MM.1S (cell line): ENCODE measurements at regions not wholly inside any gene's neighbourhood (a gene's known extent, or its start where the extent isn't known, plus 50 kb on each side); places are given as distances from the start of the nearest gene placed in this dataset.

ENCODE experiments used
- EZH2 ChIP-seq: fragments of 300-600 bp; sonication (generic); optimal IDR thresholded peaks from 2 replicates; pipeline ENCODE3; 2017; ENCODE audit warnings: low read depth, mild to moderate bottlenecking, antibody characterized with exemption, low read length, mixed read lengths
- EZH2phosphoT487 ChIP-seq: fragments of 300-600 bp; sonication (generic); IDR thresholded peaks from 2 replicates; pipeline ENCODE4 v1.6.1; 2018; ENCODE audit warnings: antibody characterized with exemption, low read length
- TF ChIP-seq, protein P1 (sequence below): fragments of 300-600 bp; sonication (generic); IDR thresholded peaks from 2 replicates; pipeline ENCODE4 v1.5.1; 2016; ENCODE audit warnings: antibody characterized with exemption, low read length, mixed read lengths

DNA sequence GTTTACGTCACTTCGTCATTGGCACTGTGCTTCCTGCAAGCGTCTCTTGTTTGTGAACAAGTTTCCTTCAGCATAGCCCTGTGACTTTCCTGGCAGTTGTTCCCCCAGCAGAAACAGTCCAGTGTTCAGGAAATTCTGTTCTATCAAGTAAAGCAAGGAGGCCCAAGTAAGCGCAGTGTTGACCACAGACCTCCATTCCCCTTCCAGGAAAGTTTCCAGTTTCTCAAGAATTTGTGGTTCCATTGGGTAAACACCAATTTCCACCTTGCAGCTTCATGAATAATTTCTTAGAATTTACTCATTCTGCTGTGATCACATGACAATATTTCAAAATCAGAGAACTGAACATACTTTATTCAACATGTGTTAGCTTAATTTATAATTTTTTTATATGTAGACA lies 88.5 kb upstream of the ETV3 start:
- TF ChIP-seq, protein P1, sequence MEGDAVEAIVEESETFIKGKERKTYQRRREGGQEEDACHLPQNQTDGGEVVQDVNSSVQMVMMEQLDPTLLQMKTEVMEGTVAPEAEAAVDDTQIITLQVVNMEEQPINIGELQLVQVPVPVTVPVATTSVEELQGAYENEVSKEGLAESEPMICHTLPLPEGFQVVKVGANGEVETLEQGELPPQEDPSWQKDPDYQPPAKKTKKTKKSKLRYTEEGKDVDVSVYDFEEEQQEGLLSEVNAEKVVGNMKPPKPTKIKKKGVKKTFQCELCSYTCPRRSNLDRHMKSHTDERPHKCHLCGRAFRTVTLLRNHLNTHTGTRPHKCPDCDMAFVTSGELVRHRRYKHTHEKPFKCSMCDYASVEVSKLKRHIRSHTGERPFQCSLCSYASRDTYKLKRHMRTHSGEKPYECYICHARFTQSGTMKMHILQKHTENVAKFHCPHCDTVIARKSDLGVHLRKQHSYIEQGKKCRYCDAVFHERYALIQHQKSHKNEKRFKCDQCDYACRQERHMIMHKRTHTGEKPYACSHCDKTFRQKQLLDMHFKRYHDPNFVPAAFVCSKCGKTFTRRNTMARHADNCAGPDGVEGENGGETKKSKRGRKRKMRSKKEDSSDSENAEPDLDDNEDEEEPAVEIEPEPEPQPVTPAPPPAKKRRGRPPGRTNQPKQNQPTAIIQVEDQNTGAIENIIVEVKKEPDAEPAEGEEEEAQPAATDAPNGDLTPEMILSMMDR = no peak
- TF ChIP-seq EZH2 (no peak), EZH2phosphoT487 (no peak)
